GM12878 (cell line): ENCODE measurements at regions not wholly inside any gene's neighbourhood (a gene's known extent, or its start where the extent isn't known, plus 50 kb on each side); places are given as distances from the start of the nearest gene placed in this dataset.

Experiments used
- ATAC-seq: fragments of 200-7000 bp; cut with Tn5 transposase; 3 replicates; pipeline ENCODE4 v1.9.1; 2020; ENCODE audit warnings: mild to moderate bottlenecking, moderate library complexity
- BruUV-seq: library from RNA; stranded (reverse); fragments of 400-500 nt; replicated peaks from 2 replicates; lab custom pipeline; 2021; lab: Mats Ljungman, UMichigan
- CTCF ChIA-PET: fragments of 300-600 bp; sonication (Branson Sonifier 250); formaldehyde crosslinking; extraction: SDS; loops from one replicate; lab custom pipeline; 2021; ENCODE audit warnings: inconsistent platforms; lab: Yijun Ruan, JAX
- POLR2A ChIA-PET: fragments of 350-600 bp; formaldehyde crosslinking; extraction: SDS; loops from one replicate; lab custom pipeline; 2021; ENCODE audit warnings: inconsistent platforms; lab: Charles Lee
- RAD21 ChIA-PET: fragments of 300-600 bp; sonication (Branson Sonifier 250); formaldehyde crosslinking; loops from one replicate; lab custom pipeline; 2023; ENCODE audit warnings: antibody characterized with exemption; ENCODE audit not compliant: unreplicated experiment; lab: Charles Lee
- SMC1A ChIA-PET: fragments of 300-600 bp; sonication (Branson Sonifier 250); formaldehyde crosslinking; loops from one replicate; lab custom pipeline; 2023; ENCODE audit not compliant: unreplicated experiment, uncharacterized antibody; lab: Charles Lee
- DNase-seq: peaks from one replicate; pipeline ENCODE4 v3.0.0-alpha.2; 2011; ENCODE audit warnings: low read depth, low spot score
- FAIRE-seq: peaks from 3 replicates; lab custom pipeline; 2011; peaks lifted over from hg19 to GRCh38; lab: Jason Lieb, UNC
- H2AFZ ChIP-seq: 2 replicates; pipeline ENCODE4 v1.6.0; 2011; ENCODE audit warnings: low read depth, low read length, control low read depth; ENCODE audit not compliant: control insufficient read depth
- H3K27ac ChIP-seq: 2 replicates; pipeline ENCODE4 v1.5.1; 2011; ENCODE audit warnings: control low read depth; ENCODE audit not compliant: control insufficient read depth, insufficient read depth
- H3K27me3 ChIP-seq, 2 experiments: replicated peaks in 1 of 2; 2 replicates each; pipeline versions ENCODE4 v1.6.0 to v1.6.1; 2011; ENCODE audit warnings: low read length in 1 of 2; ENCODE audit not compliant: control insufficient read depth in 2 of 2, insufficient read depth in 2 of 2
- H3K36me3 ChIP-seq, 2 experiments: 2 replicates each; pipeline ENCODE4 v1.5.1; 2011; ENCODE audit warnings: low read length in 1 of 2; ENCODE audit not compliant: control insufficient read depth in 2 of 2, insufficient read depth in 2 of 2
- H3K4me1 ChIP-seq: 2 replicates; pipeline ENCODE4 v1.6.1; 2011; ENCODE audit warnings: mild to moderate bottlenecking, low read length, moderate library complexity, mixed read lengths; ENCODE audit not compliant: control insufficient read depth, insufficient read depth
- H3K4me2 ChIP-seq: 2 replicates; pipeline ENCODE4 v1.6.0; 2011; ENCODE audit warnings: control low read depth; ENCODE audit not compliant: control insufficient read depth, insufficient read depth
- H3K4me3 ChIP-seq: fragments of 200-600 bp; sonication (generic); 2 replicates; pipeline ENCODE4 v1.5.1; 2016
- H3K79me2 ChIP-seq: 2 replicates; pipeline ENCODE4 v1.6.0; 2011; ENCODE audit warnings: low read length; ENCODE audit not compliant: control insufficient read depth, insufficient read depth
- H3K9ac ChIP-seq: 2 replicates; pipeline ENCODE4 v1.8.0; 2011; ENCODE audit warnings: low read length, control low read depth, mixed read lengths; ENCODE audit not compliant: control insufficient read depth, insufficient read depth
- H3K9me3 ChIP-seq: replicated peaks from 3 replicates; pipeline ENCODE4 v1.5.1; 2011; ENCODE audit warnings: mild to moderate bottlenecking, low read length; ENCODE audit not compliant: control insufficient read depth, insufficient read depth
- H4K20me1 ChIP-seq: 2 replicates; pipeline ENCODE4 v1.6.0; 2011; ENCODE audit not compliant: control insufficient read depth, insufficient read depth
- ATF3 ChIP-seq: IDR thresholded peaks from 2 replicates; pipeline ENCODE4 v1.6.1; 2011; ENCODE audit warnings: low read depth, mild to moderate bottlenecking, low read length, moderate library complexity, borderline replicate concordance; ENCODE audit errors: extremely low read depth
- FOXM1 ChIP-seq: IDR thresholded peaks from 2 replicates; pipeline ENCODE4 v1.6.1; 2012; ENCODE audit warnings: low read depth, mild to moderate bottlenecking, inconsistent platforms, low read length, moderate library complexity
- NKRF ChIP-seq: fragments of 450-650 bp; conservative IDR thresholded peaks from 2 replicates; pipeline ENCODE4 v1.6.1; 2017; ENCODE audit warnings: mild to moderate bottlenecking, moderate library complexity
- RUNX3 ChIP-seq: IDR thresholded peaks from 2 replicates; pipeline ENCODE4 v1.6.1; 2012; ENCODE audit warnings: low read length, inconsistent platforms
- WGBS: methylation state at CpG from one replicate; pipeline ENCODE4 v1.1.6; 2016; ENCODE audit warnings: low lambda C conversion rate; ENCODE audit not compliant: insufficient replicate concordance, insufficient coverage; ENCODE audit errors: missing lambda C conversion rate; 5-methylcytosine and 5-hydroxymethylcytosine counted together
- in situ Hi-C: fragments of 300-500 bp; cut with MboI; formaldehyde crosslinking; loops from 9 replicates; pipeline ENCODE4 v1.14.3; 2018; ENCODE audit warnings: mixed read lengths
- intact Hi-C: fragments of 100-400 bp; cut with micrococcal nuclease; formaldehyde crosslinking; loops from one replicate; pipeline ENCODE4 v1.14.2; 2022; ENCODE audit not compliant: unreplicated experiment
- TF ChIP-seq, protein P1 (sequence below): IDR thresholded peaks from 2 replicates; pipeline ENCODE4 v1.6.1; 2012; ENCODE audit warnings: low read depth, low read length, improper control_type of control experiment

DNA sequence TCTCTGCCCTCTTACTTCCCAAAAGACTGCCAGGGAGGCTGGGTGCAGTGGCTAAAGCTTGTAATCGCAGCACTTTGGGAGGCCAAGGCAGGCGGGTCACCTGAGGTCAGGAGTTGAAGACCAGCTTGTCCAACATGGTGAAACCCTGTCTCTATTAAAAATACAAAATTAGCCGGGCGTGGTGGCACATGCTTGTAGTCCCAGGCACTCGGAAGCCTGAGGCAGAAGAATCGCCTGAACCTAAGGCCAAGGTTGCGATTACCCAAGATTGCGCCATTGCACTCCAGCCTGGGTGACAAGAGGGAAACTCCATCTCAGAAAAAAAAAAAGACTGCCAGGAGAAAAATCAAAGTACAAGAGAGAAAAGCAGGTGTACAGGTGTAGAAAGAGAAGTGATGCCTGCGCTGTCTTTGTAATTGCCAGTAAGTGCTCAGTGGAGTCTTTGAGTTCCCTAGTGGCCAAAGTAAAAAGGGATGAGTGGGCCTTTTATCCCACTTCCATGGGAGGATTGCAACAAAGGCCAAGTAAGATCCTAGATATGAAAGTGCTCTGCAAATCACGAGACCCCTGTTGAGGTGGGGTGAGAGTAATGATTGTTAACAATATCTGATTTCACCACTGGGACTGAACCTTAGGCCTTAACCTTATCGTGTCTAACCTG, 94.7 kb upstream of the WNT4 start:
- POLR2A ChIA-PET, result no interaction called here
- BruUV-seq, result no TSS peak
- in situ Hi-C loops (no loop called here), intact Hi-C loops (no loop called here)
- no peak overlapping the region for H2AFZ ChIP-seq
- DNase-seq (no peak), FAIRE-seq (no peak), ATAC-seq (no peak)
- no peaks in the 10 kb centered on the region for H3K79me2 ChIP-seq
- no peaks in the 10 kb centered on the region for H3K9me3 ChIP-seq
- peaks cover 0 to 3% of the 10 kb centered on the region in 2 experiments; a peak in 1 of 4 replicates for H3K27me3 ChIP-seq
- H3K9ac ChIP-seq, result no peak overlapping the region
- CTCF ChIA-PET, result no interaction called here
- H3K4me1 ChIP-seq, result no peaks in the 10 kb centered on the region
- TF ChIP-seq, protein P1, sequence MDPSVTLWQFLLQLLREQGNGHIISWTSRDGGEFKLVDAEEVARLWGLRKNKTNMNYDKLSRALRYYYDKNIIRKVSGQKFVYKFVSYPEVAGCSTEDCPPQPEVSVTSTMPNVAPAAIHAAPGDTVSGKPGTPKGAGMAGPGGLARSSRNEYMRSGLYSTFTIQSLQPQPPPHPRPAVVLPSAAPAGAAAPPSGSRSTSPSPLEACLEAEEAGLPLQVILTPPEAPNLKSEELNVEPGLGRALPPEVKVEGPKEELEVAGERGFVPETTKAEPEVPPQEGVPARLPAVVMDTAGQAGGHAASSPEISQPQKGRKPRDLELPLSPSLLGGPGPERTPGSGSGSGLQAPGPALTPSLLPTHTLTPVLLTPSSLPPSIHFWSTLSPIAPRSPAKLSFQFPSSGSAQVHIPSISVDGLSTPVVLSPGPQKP, result no peak
- TF ChIP-seq FOXM1 (no peak), NKRF (no peak), RUNX3 (no peak), ATF3 (no peak)
- 53% methylated on average over 11 of the region's 11 CpGs for WGBS
- no peaks in the 10 kb centered on the region for H4K20me1 ChIP-seq
- no peaks in the 10 kb centered on the region for H3K36me3 ChIP-seq
- H3K4me2 ChIP-seq, result no peak overlapping the region
- RAD21 ChIA-PET, result no interaction called here
- no peak overlapping the region for H3K27ac ChIP-seq
- SMC1A ChIA-PET, result no interaction called here
- no peak overlapping the region for H3K4me3 ChIP-seq
